Skeletal muscle tissue (tissue), 3 donors: ENCODE measurements at regions not wholly inside any gene's neighbourhood (a gene's known extent, or its start where the extent isn't known, plus 50 kb on each side); places are given as distances from the start of the nearest gene placed in this dataset.

Experiments used
- H3K27ac ChIP-seq: one replicate; pipeline ENCODE4 v1.7.0; 2013; ENCODE audit warnings: mild to moderate bottlenecking, low read depth, low read length, inconsistent platforms
- H3K27me3 ChIP-seq, 3 donors: one replicate each; pipeline ENCODE4 v1.7.0; 2013; ENCODE audit warnings: low read length in 3 of 3; ENCODE audit not compliant: control insufficient read depth in 3 of 3, insufficient read depth in 3 of 3
- H3K36me3 ChIP-seq, 3 donors: one replicate each; pipeline ENCODE4 v1.7.0; 2013; ENCODE audit warnings: low read length in 3 of 3; ENCODE audit not compliant: control insufficient read depth in 3 of 3, insufficient read depth in 3 of 3
- H3K4me1 ChIP-seq, 3 donors: one replicate each; pipeline ENCODE4 v1.7.0; 2013; ENCODE audit warnings: low read length in 3 of 3, mild to moderate bottlenecking in 3 of 3; ENCODE audit not compliant: control insufficient read depth in 3 of 3, insufficient read depth in 3 of 3
- H3K4me3 ChIP-seq, 3 donors: one replicate each; pipeline ENCODE4 v1.7.0; 2013; ENCODE audit warnings: low read length in 3 of 3
- H3K9ac ChIP-seq, 3 donors: one replicate each; pipeline ENCODE4 v1.7.0; 2013; ENCODE audit warnings: low read length in 3 of 3, mild to moderate bottlenecking in 3 of 3, moderate library complexity in 2 of 3, low read depth in 1 of 3
- H3K9me3 ChIP-seq, 3 donors: one replicate each; pipeline ENCODE4 v1.7.0; 2013; ENCODE audit warnings: low read length in 3 of 3; ENCODE audit not compliant: control insufficient read depth in 3 of 3
- donor health status: Osteomylitis.

DNA sequence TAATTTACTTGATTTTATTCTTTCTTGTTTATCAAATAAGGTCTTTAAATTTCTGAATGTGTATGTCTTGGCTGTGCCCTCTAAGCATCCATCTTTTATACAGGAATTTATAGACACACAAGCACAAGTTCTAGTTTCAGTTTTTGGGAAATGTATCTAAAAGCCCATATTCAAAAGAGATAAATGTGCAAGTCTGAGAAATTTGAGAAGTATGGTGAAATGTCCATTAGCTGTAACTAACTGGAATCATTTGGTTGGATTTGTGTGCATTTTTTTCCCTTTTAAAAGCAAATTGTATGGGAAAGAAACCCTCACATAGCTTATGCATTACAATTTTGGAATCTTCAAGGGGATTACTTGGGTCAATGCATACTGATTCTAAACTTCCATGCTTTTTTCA lies 532.0 kb downstream of the KLF5 start:
- no peaks in the 10 kb centered on the region for H3K36me3 ChIP-seq

GRCh38 chr13:73585236-73585635 lies 526.4 kb downstream of the KLF5 start:
- no peak overlapping the region for H3K9ac ChIP-seq
- no peaks in the 10 kb centered on the region for H3K27me3 ChIP-seq
- no peak overlapping the region for H3K27ac ChIP-seq
- H3K36me3 ChIP-seq: no peaks in the 10 kb centered on the region
- H3K9me3 ChIP-seq: no peaks in the 10 kb centered on the region
- H3K4me1 ChIP-seq: no peaks in the 10 kb centered on the region
- no peak overlapping the region for H3K4me3 ChIP-seq

More for the DNA sequence above, 532.0 kb downstream of the KLF5 start:
- Histone ChIP-seq H3K27ac (no peak overlapping the region), H3K9ac (no peak overlapping the region), H3K9me3 (no peaks in the 10 kb centered on the region), H3K4me1 (no peaks in the 10 kb centered on the region), H3K4me3 (no peak overlapping the region), H3K27me3 (no peaks in the 10 kb centered on the region)

DNA sequence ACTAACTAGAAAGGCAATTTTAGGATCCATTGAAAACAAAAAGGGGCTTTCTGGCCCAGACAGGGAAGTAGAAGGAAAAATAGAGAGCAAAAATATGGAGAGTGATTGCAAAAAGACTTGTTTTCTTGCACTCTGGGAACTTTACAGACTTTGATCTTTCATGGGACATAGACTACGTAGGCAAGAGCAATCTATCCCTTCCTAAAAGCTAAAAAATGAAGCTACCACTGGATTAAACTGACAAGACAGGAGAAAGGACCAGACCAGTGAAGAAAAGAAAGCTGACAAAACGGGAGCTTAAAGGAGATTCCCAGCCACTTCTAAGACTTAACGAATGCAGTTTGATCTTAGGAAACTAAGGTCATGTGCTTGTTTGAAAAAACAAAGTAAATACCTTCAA lies 524.5 kb downstream of the KLF5 start:
- no peak overlapping the region for H3K27ac ChIP-seq
- no peaks in the 10 kb centered on the region for H3K4me1 ChIP-seq
- H3K36me3 ChIP-seq: no peaks in the 10 kb centered on the region
- no peak overlapping the region for H3K4me3 ChIP-seq
- no peak overlapping the region for H3K9ac ChIP-seq
- no peaks in the 10 kb centered on the region for H3K27me3 ChIP-seq
- no peaks in the 10 kb centered on the region for H3K9me3 ChIP-seq

DNA sequence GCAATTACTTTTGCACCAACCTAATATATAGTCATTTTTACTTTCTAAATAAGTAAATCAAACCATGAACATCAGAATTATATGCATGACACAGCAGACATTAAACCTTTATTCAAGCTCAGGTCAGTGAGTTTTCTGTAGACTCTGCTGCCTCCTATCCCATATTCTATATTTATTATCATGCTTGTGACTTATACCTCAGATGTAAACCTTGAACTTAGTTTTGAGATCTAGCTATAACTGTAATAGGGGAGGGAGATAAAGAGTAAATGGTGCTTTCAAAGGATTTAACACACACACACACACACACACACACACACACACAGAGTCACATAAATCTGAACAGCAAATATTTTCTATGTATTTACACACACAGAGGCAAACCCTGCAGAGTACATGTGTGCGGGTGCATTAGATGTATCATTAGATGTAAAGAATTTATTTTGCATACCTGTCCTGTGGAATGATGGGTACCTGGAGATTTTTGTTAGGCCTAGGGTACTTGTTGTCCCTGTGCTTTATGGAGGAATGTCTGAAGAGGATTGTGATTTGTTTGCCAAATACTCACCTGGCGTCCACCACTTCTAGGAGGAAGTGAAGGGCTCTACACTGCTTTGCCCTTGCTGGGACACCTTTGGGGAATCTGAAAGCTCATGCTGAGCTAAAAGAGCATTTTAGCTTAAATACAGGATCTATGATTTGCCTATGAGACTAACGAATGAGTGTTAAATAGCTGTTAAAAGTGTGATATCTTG lies 521.9 kb downstream of the KLF5 start:
- no peak overlapping the region for H3K4me3 ChIP-seq
- no peaks in the 10 kb centered on the region for H3K9me3 ChIP-seq
- H3K4me1 ChIP-seq: no peaks in the 10 kb centered on the region
- no peak overlapping the region for H3K27ac ChIP-seq
- no peaks in the 10 kb centered on the region for H3K27me3 ChIP-seq
- H3K36me3 ChIP-seq: no peaks in the 10 kb centered on the region
- H3K9ac ChIP-seq: no peak overlapping the region

DNA sequence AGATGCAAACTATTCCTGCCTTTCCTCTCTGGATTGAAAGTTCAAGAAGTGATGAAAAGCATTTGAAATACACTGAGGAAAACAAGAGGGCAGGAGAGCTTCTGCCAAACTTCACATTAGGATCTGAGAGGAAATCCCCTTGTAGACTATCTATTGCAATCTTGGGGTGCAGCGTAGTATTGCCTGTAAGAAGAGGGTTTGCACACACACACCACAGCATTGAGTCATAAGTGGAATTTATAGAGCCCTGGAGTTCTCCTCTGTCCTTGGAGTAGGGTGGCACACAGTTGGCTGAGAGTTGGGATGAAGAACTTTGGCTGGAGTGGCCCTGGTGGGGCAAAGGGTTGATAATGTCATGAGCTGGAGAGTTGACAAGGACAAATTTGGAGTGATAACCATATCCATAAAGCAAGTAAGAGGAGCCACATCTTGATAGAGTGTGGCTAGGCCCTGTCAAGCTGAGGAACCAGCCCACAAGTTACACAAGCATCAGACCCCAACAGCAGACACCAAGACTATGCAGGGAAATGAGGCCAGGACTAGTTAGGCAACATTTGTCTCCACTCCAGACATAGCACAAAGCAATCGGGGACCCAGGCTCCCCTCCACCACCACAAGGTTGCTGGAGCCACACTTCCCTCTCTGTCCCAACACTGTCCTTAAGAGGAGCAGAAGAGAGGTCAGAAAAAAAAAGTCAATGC lies 520.9 kb downstream of the KLF5 start:
- H3K27me3 ChIP-seq: no peaks in the 10 kb centered on the region
- H3K4me1 ChIP-seq: no peaks in the 10 kb centered on the region
- no peaks in the 10 kb centered on the region for H3K9me3 ChIP-seq
- H3K9ac ChIP-seq: no peak overlapping the region
- H3K27ac ChIP-seq: no peak overlapping the region
- H3K4me3 ChIP-seq: no peak overlapping the region
- no peaks in the 10 kb centered on the region for H3K36me3 ChIP-seq

GRCh38 chr13:73578251-73578875 lies 519.6 kb downstream of the KLF5 start:
- Histone ChIP-seq H3K36me3 (no peaks in the 10 kb centered on the region), H3K4me1 (no peaks in the 10 kb centered on the region)

GRCh38 chr13:73576291-73576690 lies 517.5 kb downstream of the KLF5 start:
- H3K27me3 ChIP-seq: no peaks in the 10 kb centered on the region
- no peaks in the 10 kb centered on the region for H3K36me3 ChIP-seq
- no peak overlapping the region for H3K4me3 ChIP-seq
- H3K27ac ChIP-seq: no peak overlapping the region
- H3K9ac ChIP-seq: no peak overlapping the region
- no peaks in the 10 kb centered on the region for H3K4me1 ChIP-seq
- H3K9me3 ChIP-seq: no peaks in the 10 kb centered on the region

More at GRCh38 chr13:73578251-73578875, 519.6 kb downstream of the KLF5 start:
- Histone ChIP-seq H3K27me3 (no peaks in the 10 kb centered on the region), H3K9ac (no peak overlapping the region), H3K4me3 (no peak overlapping the region), H3K27ac (no peak overlapping the region), H3K9me3 (no peaks in the 10 kb centered on the region)

DNA sequence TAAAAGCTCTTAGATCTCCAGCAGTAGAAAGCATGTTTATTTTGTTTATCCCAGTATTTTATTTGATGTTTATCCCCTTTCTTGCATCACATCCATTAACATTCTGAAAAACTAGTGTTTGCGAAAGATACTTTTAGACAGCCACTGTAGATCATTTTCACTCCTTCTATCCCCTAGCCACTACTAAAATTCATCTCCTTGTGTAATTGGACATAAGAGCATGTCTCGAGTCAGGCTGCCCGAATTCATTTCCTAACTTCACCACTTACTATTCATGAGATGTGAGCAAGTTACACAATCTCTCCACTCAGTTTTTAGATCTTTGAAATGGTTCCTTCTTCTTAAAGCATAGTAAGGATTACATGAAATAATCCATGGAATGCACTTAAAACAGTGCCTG lies 514.0 kb downstream of the KLF5 start:
- Histone ChIP-seq H3K9me3 (no peaks in the 10 kb centered on the region), H3K27ac (no peak overlapping the region), H3K9ac (no peak overlapping the region), H3K36me3 (no peaks in the 10 kb centered on the region), H3K4me3 (no peak overlapping the region), H3K4me1 (no peaks in the 10 kb centered on the region), H3K27me3 (no peaks in the 10 kb centered on the region)

GRCh38 chr13:73571376-73571775 lies 512.6 kb downstream of the KLF5 start:
- Histone ChIP-seq H3K27me3 (no peaks in the 10 kb centered on the region), H3K9ac (no peak overlapping the region), H3K4me1 (no peaks in the 10 kb centered on the region), H3K36me3 (no peaks in the 10 kb centered on the region), H3K9me3 (no peaks in the 10 kb centered on the region), H3K4me3 (no peak overlapping the region), H3K27ac (no peak overlapping the region)

DNA sequence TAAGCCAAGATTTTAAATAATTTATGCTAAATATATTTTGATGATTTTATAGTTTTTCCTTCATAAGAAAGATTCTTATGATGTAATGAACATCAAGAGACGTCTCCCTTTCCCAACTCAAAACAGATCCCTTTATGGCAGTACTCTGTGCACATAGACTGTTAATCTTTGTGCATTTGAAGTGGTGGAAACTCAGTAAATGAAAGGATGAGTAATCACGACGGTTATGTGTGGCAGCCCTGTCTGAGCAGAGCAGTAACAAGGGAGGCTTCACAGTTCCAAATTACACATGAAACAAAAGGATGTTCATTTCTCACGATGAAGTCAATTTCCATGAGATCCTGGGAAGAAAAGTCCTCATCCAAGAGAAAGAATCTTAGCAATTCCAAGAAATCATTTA lies 498.1 kb downstream of the KLF5 start:
- H3K36me3 ChIP-seq: no peaks in the 10 kb centered on the region
- no peaks in the 10 kb centered on the region for H3K27me3 ChIP-seq
- no peak overlapping the region for H3K4me3 ChIP-seq
- H3K9ac ChIP-seq: no peak overlapping the region
- H3K4me1 ChIP-seq: no peaks in the 10 kb centered on the region
- H3K27ac ChIP-seq: no peak overlapping the region
- H3K9me3 ChIP-seq: no peaks in the 10 kb centered on the region
